ENCODE measurements at regions not wholly inside any gene's neighbourhood (a gene's known extent, or its start where the extent isn't known, plus 50 kb on each side); places are given as distances from the start of the nearest gene placed in this dataset.
A peak's percentile ranks its signal among the peaks of the same experiment; 100 is the strongest.

- H3K27ac ChIP-seq = peak overlapping the region; percentile 7
- no peaks in the 10 kb centered on the region for H3K27me3 ChIP-seq
Observed at GRCh38 chr1:212225416-212225815, 59.8 kb upstream of the PPP2R5A start.

GRCh38 chr1:212225871-212226302, 59.3 kb upstream of the PPP2R5A start:
- Histone ChIP-seq H3K4me1 (ENCODE audit: control insufficient read depth in 1 of 2, insufficient read depth in 1 of 2, low read depth in 1 of 2, low read length in 1 of 2) (peaks cover 12 to 14% of the 10 kb centered on the region in 2 experiments), H3K27me3 (no peaks in the 10 kb centered on the region), H3K4me3 (ENCODE audit: low read depth in 1 of 2, low read length in 1 of 2) (no peak overlapping the region), H3K27ac (peak overlapping the region; percentile 7), H3K9me3 (no peaks in the 10 kb centered on the region), H3K36me3 (no peaks in the 10 kb centered on the region)
- TF ChIP-seq CTCF (IDR thresholded peaks at IDR 0.05) = no peak

More at GRCh38 chr1:212225416-212225815, 59.8 kb upstream of the PPP2R5A start:
- H3K4me1 ChIP-seq (ENCODE audit: control insufficient read depth in 1 of 2, insufficient read depth in 1 of 2, low read depth in 1 of 2, low read length in 1 of 2) = peaks cover 12 to 14% of the 10 kb centered on the region in 2 experiments
- H3K36me3 ChIP-seq = no peaks in the 10 kb centered on the region
- H3K9me3 ChIP-seq = no peaks in the 10 kb centered on the region
- no peak for TF ChIP-seq CTCF (IDR thresholded peaks at IDR 0.05)
- H3K4me3 ChIP-seq (ENCODE audit: low read depth in 1 of 2, low read length in 1 of 2) = no peak overlapping the region

GRCh38 chr1:212226467-212226866, 58.7 kb upstream of the PPP2R5A start:
- Histone ChIP-seq H3K36me3 (no peaks in the 10 kb centered on the region), H3K27me3 (no peaks in the 10 kb centered on the region), H3K4me1 (ENCODE audit: control insufficient read depth in 1 of 2, insufficient read depth in 1 of 2, low read depth in 1 of 2, low read length in 1 of 2) (peaks cover 12 to 14% of the 10 kb centered on the region in 2 experiments), H3K4me3 (ENCODE audit: low read depth in 1 of 2, low read length in 1 of 2) (no peak overlapping the region), H3K27ac (no peak overlapping the region), H3K9me3 (no peaks in the 10 kb centered on the region)
- TF ChIP-seq CTCF (IDR thresholded peaks at IDR 0.05) = no peak

GRCh38 chr1:212228076-212228475, 57.1 kb upstream of the PPP2R5A start:
- TF ChIP-seq CTCF (IDR thresholded peaks at IDR 0.05) = no peak
- Histone ChIP-seq H3K4me3 (ENCODE audit: low read depth in 1 of 2, low read length in 1 of 2) (no peak overlapping the region), H3K9me3 (no peaks in the 10 kb centered on the region), H3K36me3 (no peaks in the 10 kb centered on the region), H3K4me1 (ENCODE audit: control insufficient read depth in 1 of 2, insufficient read depth in 1 of 2, low read depth in 1 of 2, low read length in 1 of 2) (peaks cover 12 to 14% of the 10 kb centered on the region in 2 experiments), H3K27me3 (no peaks in the 10 kb centered on the region), H3K27ac (no peak overlapping the region)

GRCh38 chr1:212228591-212229119, 56.6 kb upstream of the PPP2R5A start:
- no peaks in the 10 kb centered on the region for H3K27me3 ChIP-seq
- H3K36me3 ChIP-seq = no peaks in the 10 kb centered on the region
- TF ChIP-seq CTCF (IDR thresholded peaks at IDR 0.05) = no peak
- H3K4me1 ChIP-seq (ENCODE audit: control insufficient read depth in 1 of 2, insufficient read depth in 1 of 2, low read depth in 1 of 2, low read length in 1 of 2) = peaks cover 12 to 14% of the 10 kb centered on the region in 2 experiments
- H3K4me3 ChIP-seq (ENCODE audit: low read depth in 1 of 2, low read length in 1 of 2) = no peak overlapping the region
- H3K27ac ChIP-seq = no peak overlapping the region
- H3K9me3 ChIP-seq = no peaks in the 10 kb centered on the region
